Kidney (tissue), 13 donors: ENCODE measurements at regions not wholly inside any gene's neighbourhood (a gene's known extent, or its start where the extent isn't known, plus 50 kb on each side); places are given as distances from the start of the nearest gene placed in this dataset.

Experiments used
- DNase-seq, 5 donors: peaks; one replicate each; pipeline ENCODE4 v3.0.0-alpha.2; 2013 to 2020
- FAIRE-seq: peaks from 2 replicates; lab custom pipeline; 2012; peaks lifted over from hg19 to GRCh38; lab: Jason Lieb, UNC
- H3K27ac ChIP-seq, 2 donors: one replicate each; pipeline ENCODE4 v1.7.0; 2013; ENCODE audit warnings: low read depth in 2 of 2, low read length in 2 of 2, inconsistent platforms in 1 of 2
- H3K27me3 ChIP-seq: one replicate; pipeline ENCODE4 v1.7.1; 2013; ENCODE audit warnings: low read length, inconsistent platforms; ENCODE audit not compliant: control insufficient read depth, insufficient read depth
- H3K36me3 ChIP-seq, 3 donors: one replicate each; pipeline versions ENCODE4 v1.7.0 to v1.7.1; 2013; ENCODE audit warnings: low read length in 3 of 3, control low read depth in 1 of 3, inconsistent platforms in 1 of 3; ENCODE audit not compliant: insufficient read depth in 3 of 3, control insufficient read depth in 2 of 3
- H3K4me1 ChIP-seq, 3 donors: one replicate each; pipeline versions ENCODE4 v1.7.0 to v1.7.1; 2013; ENCODE audit warnings: low read length in 3 of 3, inconsistent platforms in 1 of 3, low read depth in 1 of 3; ENCODE audit not compliant: control insufficient read depth in 2 of 3, insufficient read depth in 2 of 3
- H3K4me3 ChIP-seq, 3 donors: one replicate each; pipeline versions ENCODE4 v1.7.0 to v1.8.1; 2013; ENCODE audit warnings: low read length in 3 of 3, control low read depth in 1 of 3, inconsistent platforms in 1 of 3
- H3K9ac ChIP-seq, 3 donors: one replicate each; pipeline versions ENCODE4 v1.7.0 to v1.7.1; 2013; ENCODE audit warnings: low read length in 3 of 3, control low read depth in 1 of 3, inconsistent platforms in 1 of 3
- H3K9me3 ChIP-seq, 3 donors: one replicate each; pipeline versions ENCODE4 v1.7.0 to v1.7.1; 2013; ENCODE audit warnings: low read length in 3 of 3, control low read depth in 1 of 3, inconsistent platforms in 1 of 3; ENCODE audit not compliant: control insufficient read depth in 2 of 3, insufficient read depth in 1 of 3
- intact Hi-C: fragments of 100-400 bp; cut with DNase I; formaldehyde crosslinking; loops from one replicate; pipeline ENCODE4 v1.11.1; 2022
- TF ChIP-seq, protein P1 (sequence below): IDR thresholded peaks from 3 replicates; pipeline ENCODE4 v1.5.1; 2012; ENCODE audit warnings: mild to moderate bottlenecking, moderate library complexity, borderline replicate concordance; ENCODE audit not compliant: insufficient read depth; ENCODE audit errors: extremely low read depth
- donor health status: control.
- donor health status: control.
- donor health status: control.
- donor health status: control.
- donor health status: control.
- donor health status: DM: yes; HTN: yes; CAD: no.
- donor health status: Normal renal cell carcinoma (clear cell type).

GRCh38 chr15:95170561-95171380 lies 939.4 kb downstream of the MCTP2 start:
- no peaks in the 10 kb centered on the region for H3K27me3 ChIP-seq
- DNase-seq (peak in 4 of 5 donors; percentile 46 to 71 (median 59)), FAIRE-seq (no peak)
- TF ChIP-seq, protein P1, sequence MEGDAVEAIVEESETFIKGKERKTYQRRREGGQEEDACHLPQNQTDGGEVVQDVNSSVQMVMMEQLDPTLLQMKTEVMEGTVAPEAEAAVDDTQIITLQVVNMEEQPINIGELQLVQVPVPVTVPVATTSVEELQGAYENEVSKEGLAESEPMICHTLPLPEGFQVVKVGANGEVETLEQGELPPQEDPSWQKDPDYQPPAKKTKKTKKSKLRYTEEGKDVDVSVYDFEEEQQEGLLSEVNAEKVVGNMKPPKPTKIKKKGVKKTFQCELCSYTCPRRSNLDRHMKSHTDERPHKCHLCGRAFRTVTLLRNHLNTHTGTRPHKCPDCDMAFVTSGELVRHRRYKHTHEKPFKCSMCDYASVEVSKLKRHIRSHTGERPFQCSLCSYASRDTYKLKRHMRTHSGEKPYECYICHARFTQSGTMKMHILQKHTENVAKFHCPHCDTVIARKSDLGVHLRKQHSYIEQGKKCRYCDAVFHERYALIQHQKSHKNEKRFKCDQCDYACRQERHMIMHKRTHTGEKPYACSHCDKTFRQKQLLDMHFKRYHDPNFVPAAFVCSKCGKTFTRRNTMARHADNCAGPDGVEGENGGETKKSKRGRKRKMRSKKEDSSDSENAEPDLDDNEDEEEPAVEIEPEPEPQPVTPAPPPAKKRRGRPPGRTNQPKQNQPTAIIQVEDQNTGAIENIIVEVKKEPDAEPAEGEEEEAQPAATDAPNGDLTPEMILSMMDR: no peak
- H3K36me3 ChIP-seq: no peaks in the 10 kb centered on the region
- no peak overlapping the region for H3K4me3 ChIP-seq
- no peaks in the 10 kb centered on the region for H3K9me3 ChIP-seq
- H3K27ac ChIP-seq: peak overlapping the region in 1 of 2 donors; percentile 73
- no peak overlapping the region for H3K9ac ChIP-seq
- intact Hi-C loops: no loop called here
- peaks cover 2 to 24% (median 8%) of the 10 kb centered on the region in 3 donors for H3K4me1 ChIP-seq

- no peak overlapping the region for H3K4me3 ChIP-seq
- no peak for FAIRE-seq
- no peaks in the 10 kb centered on the region for H3K9me3 ChIP-seq
- H3K4me1 ChIP-seq: peaks cover 2 to 24% (median 8%) of the 10 kb centered on the region in 3 donors
- no peak overlapping the region for H3K9ac ChIP-seq
- intact Hi-C loops: no loop called here
- no peak for DNase-seq
- TF ChIP-seq, protein P1: no peak
- H3K27me3 ChIP-seq: no peaks in the 10 kb centered on the region
- no peak overlapping the region for H3K27ac ChIP-seq
- H3K36me3 ChIP-seq: no peaks in the 10 kb centered on the region
Observed at GRCh38 chr15:95171564-95171963, 940.2 kb downstream of the MCTP2 start.

DNA sequence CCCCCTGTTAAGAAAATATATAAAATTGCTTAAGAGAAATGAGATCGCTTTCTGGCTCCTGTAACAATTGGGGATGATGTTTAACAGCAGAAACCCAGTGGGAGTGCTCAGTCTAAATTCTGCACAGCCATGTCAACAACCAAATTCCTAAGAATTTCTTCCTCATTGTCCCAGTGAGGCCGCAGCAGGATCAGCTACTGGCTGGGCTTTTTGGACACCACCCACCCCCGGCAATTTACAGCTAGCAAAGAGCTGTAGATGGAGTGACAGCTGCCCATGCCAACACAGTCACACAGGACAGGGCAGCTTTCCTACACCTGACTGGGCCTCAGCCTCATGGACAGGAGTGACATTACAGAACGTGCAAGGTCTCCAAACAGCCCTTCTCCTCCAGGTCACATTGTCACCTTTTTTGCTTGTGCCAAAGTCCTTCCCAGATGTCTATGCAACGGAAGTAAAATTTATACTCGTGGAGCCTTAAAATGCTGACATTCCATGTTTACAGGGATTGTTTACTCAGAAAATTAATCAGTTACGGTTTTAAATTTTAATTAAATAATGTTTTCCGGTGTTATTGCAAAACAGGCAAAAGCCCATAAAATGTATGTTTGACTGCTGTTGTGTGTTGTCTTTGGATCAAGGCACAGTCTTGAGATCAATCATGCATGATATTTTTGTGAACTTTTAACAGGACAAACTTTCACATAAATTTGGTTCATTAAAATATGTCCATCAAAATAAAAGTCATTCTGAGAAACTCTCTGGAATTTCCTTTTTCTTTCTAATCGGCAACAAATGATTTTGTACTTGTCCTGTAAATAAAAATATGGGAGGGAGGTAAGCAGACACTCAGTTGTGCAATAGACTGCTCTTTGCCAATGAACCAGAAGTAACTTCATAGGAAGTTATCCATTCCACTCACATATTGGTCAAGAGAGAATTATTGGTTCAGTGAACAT lies 943.2 kb downstream of the MCTP2 start:
- no peaks in the 10 kb centered on the region for H3K9me3 ChIP-seq

More for the DNA sequence above, 943.2 kb downstream of the MCTP2 start:
- FAIRE-seq: peak; percentile 87
- Histone ChIP-seq H3K9ac (no peak overlapping the region), H3K4me1 (peaks cover 2 to 24% (median 8%) of the 10 kb centered on the region in 3 donors), H3K27ac (peak overlapping the region in 1 of 2 donors; percentile 71), H3K36me3 (no peaks in the 10 kb centered on the region), H3K4me3 (peak overlapping the region in 2 of 3 donors; percentile 17 to 23), H3K27me3 (no peaks in the 10 kb centered on the region)
- TF ChIP-seq, protein P1: no peak
- DNase-seq: peak; percentile 55 to 93 (median 84)
- intact Hi-C loops: no loop called here
